NCI-H345 treated with DMSO at 0.1 percent for 48 hours (cell line): ENCODE measurements at regions not wholly inside any gene's neighbourhood (a gene's known extent, or its start where the extent isn't known, plus 50 kb on each side); places are given as distances from the start of the nearest gene placed in this dataset.

Source experiments
- DNase-seq: peaks from one replicate; lab custom pipeline; 2025; ENCODE audit not compliant: unreplicated experiment; lab: John Stamatoyannopoulos, UW

DNA sequence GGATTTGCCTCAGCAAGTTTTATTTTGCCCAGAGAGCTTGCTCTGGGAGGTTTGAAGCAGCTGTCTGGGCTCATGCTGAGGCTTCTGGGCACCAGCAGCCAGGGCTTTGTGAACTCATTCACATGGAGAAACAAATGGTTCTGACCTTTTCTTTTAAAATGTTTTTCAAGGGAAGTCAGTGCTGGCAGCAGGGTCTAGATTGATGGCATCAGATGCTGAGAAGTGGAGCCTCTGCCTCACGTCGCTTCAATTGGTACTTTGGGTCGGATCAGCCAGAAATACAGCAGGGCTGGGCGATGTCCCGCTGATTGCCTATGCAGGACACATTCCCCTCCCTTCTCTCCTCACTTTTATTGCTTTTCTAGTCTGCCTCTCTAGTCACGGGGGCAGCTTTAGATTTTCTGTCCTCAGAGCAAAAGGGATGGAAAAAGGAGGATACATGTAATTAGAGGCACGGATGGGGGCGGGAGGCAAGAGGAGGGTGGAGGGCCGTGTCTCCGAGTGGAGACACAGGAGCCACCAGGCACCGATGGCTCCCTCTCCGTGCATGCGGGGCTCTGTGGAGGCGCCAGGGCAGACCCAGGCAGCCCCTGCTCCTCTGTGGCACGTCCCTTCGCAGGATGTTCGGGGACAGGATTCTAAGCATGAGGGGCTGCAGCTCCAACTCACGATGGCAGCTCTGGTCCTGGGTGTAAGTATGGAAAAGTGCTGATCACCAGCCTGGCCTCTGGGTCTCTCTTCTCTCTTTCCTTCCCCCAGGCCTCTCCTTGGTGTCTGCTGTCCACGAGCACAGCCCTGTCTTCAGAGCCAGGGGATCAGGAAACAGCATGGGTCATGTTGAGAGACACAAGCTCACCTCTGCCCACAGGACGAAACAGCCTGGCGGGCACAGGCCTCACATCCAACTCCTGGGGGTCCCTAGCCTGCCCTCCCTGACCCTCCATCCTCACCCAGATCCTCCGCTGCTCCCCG lies 116.1 kb downstream of the FAM43A start:
- no peak for DNase-seq

GRCh38 chr3:194804796-194805195 lies 119.1 kb downstream of the FAM43A start:
- no peak for DNase-seq

DNA sequence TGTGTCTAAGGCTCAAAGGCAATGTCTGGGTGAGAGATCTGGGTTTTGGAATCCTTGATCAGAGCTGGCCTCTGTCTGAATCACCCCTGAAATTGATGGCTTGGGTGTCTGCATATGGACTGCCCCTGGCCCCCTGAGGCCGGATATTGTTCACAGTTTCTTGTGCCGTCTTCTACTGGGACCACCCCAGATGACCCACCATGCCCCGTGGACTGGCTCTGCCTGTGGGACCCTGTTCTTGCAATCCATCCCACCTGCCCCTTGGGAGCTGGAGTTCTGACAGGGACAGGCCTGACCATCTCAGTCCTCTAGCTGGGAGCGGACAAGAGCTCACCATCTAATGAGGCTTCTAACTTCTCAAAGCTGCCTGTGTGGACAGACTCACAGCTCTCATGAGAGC lies 119.9 kb downstream of the FAM43A start:
- no peak for DNase-seq

DNA sequence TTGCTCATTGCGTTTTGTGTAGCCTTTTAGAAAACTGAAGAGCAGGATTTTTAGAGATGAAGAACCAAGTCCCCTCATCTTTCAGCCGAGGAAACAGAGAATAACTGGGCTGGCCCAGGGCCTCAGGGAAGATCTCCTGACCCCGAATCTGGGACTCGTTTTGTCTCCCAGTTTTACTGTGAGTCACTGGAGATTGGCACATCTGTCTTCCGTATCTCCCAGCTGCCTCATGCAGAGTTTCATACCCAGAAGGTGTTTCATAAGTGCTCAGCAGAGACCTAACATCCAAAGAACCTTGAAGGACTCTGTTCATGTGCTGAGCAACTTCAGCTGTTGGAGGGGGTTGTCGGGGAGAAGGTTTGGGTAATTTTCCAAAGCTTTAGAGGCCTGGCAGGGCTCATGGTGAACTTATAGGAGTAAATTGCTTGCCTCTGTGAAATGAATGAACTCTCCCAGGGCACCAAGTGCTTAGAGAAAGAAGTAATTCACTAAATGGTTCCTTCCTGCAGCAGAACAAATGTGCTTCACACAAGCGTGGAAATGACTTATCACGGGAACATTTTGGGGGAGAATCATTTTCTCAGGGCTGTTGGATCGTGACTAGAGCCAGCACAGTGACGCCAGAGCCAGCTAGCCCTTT lies 121.4 kb downstream of the FAM43A start:
- no peak for DNase-seq

- no peak for DNase-seq
These were observed 123.0 kb downstream of the FAM43A start for GRCh38 chr3:194808640-194809097.

DNA sequence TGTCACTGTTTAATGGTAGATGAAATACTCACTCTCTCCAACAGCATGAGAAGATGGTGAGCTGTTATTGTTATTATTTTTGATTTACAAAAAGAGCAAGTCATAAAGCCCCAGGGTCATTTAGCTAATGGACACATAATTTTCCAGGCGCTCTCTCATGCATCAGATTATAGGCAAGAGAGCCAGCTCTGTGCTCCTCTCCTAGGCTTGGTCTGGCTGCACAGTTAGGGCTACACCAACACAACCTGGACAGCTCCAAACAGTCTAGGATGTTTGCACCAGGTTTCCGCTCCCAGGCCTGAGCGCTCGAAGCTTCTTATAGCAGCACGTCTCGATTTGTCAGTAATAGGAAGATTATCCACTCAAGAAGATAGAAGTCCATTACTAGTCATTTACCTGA lies 123.7 kb downstream of the FAM43A start:
- no peak for DNase-seq

DNA sequence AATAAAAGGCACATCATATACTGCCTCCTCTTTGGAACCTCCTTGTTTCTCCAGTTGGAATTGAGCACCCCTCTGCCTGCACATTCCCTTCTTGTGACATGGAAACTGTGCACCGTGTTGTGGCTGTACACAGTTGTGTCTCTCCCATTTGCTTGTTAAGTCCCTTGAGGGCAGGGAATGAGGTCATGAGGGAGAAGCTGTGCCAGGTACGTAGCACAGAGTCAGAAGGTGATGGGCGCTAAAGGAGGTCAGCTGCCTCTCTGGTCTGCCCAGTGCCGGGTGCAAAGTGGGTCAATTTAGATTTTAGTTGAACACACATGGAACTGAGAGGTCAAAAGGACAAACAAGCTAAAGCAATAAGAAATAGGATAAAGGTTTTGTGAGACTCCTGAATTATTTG lies 124.4 kb downstream of the FAM43A start:
- DNase-seq = no peak

- DNase-seq = no peak
These were observed 125.4 kb downstream of the FAM43A start for GRCh38 chr3:194811118-194811517.

GRCh38 chr3:194812176-194812575 lies 126.5 kb downstream of the FAM43A start:
- no peak for DNase-seq

DNA sequence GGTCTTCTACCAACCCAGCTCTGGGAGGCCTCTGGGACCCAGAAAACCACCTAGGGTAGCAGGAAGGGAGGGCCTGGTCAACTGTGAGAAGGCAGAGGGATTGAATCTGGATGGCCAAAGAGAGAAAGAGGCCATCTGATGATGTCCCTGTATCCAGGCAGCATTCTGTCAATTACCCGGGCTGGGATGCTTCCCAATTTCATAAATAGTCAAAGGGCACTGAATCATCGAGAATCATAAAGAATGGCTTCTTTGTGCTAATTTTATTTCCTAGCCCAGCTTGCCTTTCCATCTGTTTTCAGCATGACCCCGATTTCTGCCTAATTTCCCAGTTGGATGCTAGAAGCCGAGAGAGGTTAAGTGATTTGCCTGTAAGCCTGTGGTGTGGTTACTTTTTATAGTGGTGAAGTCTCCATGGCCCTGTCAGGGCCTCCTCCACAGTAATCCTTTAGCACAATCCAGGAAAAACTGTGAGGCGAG lies 129.2 kb downstream of the FAM43A start:
- DNase-seq = no peak

GRCh38 chr3:194816748-194817591 lies 131.3 kb downstream of the FAM43A start:
- no peak for DNase-seq

- DNase-seq = no peak
These were observed 131.9 kb downstream of the FAM43A start for GRCh38 chr3:194817592-194817930.

DNA sequence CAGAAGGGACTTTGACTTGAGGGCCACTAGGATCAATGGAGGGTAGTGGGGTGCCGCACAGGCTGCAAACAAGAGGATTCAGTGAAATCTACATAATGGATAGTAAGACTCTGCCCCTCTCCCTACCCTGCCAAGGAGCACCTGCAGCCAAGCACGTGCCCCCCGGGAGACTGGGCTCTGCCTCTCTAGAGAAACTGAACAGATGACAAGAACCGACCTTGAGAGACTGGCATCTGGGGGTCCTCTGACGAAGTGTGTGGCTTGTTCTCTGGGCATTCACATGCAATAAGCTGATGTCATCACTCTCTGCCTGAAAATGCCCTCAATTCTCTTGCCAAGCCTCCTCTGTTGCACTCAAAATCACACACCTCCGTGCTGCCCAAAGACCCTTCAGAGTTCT lies 132.3 kb downstream of the FAM43A start:
- DNase-seq = no peak

DNA sequence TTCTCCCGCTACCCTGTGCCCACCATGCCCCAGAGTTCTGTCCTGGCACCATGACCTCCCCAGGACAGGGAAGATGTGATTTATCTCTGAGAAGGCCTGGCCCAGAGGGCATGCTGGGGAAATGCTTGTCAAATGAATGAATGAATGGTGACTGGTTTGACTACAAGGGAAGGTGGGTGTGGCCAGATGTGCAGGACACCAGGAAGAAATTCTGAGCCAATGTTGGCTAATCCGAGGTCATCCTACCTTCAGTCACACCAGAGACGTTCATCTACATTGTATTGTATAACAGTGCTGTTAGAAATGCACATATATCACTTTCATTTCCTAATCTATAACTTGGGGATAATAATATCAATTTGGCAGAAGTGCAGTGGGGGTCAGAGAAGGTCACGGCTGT lies 138.4 kb downstream of the FAM43A start:
- no peak for DNase-seq

DNA sequence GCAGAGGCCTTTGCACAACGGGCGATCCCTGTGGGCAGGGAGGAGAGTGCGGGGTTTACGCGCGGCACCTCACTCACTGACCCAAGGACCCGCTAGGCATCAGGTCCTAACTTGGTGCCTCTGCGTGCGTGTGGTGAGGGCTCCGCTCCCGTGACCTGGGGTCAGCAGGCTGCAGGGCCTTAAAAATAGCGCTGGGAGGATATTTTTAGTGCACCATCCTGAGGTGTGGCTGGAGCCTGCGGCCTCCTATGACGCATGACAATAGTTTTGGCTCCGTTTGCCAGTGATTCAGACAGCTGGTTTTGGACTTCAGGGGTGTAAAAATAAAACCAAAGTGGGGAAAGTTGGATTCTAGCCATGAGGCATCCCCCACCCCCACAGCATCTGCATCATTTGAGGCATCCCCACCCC lies 139.0 kb downstream of the FAM43A start:
- DNase-seq = no peak

DNA sequence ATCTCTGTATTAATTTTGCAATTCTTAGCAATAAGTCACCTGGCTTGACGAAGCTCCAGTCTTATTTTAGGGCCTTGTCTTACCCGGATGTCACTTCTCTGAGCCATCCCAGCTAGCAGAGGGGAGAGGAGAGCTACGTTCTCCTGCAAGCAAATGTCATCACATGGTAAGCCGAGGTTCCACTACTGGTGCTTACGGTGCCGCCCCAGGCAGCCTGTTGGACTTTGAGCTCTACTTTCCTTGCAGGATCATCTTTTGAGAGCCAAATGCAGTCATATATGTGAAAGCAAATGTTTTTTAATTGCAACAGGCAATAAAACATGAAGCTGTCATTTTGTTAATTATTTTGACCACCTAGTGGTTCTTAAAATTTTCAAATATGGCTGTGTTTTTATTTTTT lies 140.9 kb downstream of the FAM43A start:
- DNase-seq = no peak

- no peak for DNase-seq
These were observed 141.8 kb downstream of the FAM43A start for GRCh38 chr3:194827486-194827885.

- no peak for DNase-seq
These were observed 142.4 kb downstream of the FAM43A start for GRCh38 chr3:194828116-194828515.

GRCh38 chr3:194828926-194829325 lies 143.2 kb downstream of the FAM43A start:
- DNase-seq = no peak

DNA sequence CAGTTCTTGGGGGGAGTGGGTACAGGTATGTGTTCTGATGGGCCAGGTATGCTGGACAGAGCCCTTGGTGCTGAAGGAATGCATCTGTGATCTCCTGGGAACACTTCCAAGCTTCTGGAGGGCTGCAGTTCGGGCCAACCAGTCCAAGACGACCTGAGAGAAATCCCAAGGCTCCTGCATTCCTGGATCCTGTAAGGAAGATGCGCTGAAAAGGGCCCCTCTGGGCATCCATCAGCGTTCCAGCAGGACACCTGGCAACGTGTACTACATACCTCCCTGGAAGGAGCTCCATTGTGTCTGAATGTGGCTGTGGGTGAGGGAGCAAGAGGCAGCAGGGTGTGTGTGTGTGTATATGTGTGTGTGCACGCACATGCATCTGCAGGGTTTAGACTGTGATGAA lies 144.7 kb downstream of the FAM43A start:
- DNase-seq = no peak

DNA sequence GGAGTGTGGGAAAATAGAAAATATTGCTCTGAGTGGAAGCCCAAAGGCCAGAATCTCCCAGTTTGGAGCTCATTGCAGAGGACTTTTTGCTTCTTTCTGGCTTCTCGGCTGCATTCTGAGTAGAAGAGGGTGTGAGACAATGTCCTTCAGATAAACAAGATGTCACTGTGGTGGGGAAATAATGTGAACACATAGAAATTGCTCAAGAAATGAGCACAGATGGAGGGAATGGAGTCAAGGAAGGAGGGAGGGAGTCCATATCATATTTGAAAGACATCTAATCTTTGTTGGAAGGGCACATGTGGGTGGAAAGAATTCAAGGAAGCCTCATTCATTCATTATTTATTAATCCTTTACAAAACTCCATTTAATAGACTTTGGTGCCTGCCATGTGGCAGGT lies 145.3 kb downstream of the FAM43A start:
- no peak for DNase-seq
